ENCODE measurements at regions not wholly inside any gene's neighbourhood (a gene's known extent, or its start where the extent isn't known, plus 50 kb on each side); places are given as distances from the start of the nearest gene placed in this dataset.

GRCh38 chr3:117519776-117520175 is 810.2 kb downstream of the TUSC7 start:
- no peak for DNase-seq (ENCODE audit: low spot score)

- no peak for DNase-seq (ENCODE audit: low spot score)
Observed at GRCh38 chr3:117520582-117520981, 811.0 kb downstream of the TUSC7 start.

GRCh38 chr3:117523418-117523817 is 813.8 kb downstream of the TUSC7 start:
- DNase-seq (ENCODE audit: low spot score), result no peak

- DNase-seq (ENCODE audit: low spot score), result no peak
Observed at GRCh38 chr3:117524890-117525289, 815.3 kb downstream of the TUSC7 start.

DNA sequence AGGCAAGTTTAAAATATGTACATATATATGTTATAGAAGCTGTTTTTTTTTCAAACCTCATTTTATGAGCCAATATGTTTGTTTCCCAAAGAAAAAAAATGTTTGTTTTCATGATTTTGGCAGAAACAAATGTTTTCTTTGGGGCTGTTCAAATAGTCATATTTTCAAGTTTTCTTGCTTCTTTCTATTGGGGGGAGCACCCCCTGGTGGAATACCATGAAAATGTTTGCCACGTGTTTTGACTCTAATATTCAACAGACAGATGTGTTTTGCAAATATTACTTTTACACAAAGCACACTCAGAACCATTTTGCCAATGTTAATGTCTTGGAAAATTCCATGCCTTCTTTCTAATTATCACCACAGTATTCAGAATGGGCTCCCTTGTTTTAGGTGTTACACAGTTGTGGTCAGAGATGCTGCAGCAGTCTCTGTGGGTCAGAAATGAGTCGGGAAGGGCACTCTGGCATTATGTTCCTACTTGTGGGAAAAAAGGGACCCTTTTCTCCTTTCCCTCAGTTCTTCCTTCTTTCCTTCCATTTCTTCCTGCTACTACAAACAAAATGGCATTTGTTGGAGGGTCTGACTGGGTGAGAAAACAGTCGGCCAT is 817.0 kb downstream of the TUSC7 start:
- no peak for DNase-seq (ENCODE audit: low spot score)

- DNase-seq (ENCODE audit: low spot score), result no peak
Observed at GRCh38 chr3:117527346-117527745, 817.8 kb downstream of the TUSC7 start.

DNA sequence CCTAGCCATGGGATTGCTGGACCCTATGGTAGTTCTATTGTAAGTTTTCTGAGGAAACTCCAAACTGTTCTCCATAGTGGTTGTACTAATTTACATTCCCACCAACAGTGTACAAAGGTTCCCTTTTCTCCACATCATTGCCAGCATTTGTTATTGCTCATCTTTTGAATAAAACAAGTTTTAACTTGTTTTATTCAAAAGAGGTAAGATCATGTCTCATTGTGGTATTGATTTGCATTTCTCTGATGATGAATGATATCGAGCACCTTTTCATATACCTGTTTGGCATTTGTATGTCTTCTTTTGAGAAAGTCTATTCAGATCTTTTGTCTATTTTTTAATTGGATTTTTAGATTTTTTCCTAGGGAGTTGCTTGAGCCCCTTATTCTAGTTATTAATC is 819.1 kb downstream of the TUSC7 start:
- no peak for DNase-seq (ENCODE audit: low spot score)

DNA sequence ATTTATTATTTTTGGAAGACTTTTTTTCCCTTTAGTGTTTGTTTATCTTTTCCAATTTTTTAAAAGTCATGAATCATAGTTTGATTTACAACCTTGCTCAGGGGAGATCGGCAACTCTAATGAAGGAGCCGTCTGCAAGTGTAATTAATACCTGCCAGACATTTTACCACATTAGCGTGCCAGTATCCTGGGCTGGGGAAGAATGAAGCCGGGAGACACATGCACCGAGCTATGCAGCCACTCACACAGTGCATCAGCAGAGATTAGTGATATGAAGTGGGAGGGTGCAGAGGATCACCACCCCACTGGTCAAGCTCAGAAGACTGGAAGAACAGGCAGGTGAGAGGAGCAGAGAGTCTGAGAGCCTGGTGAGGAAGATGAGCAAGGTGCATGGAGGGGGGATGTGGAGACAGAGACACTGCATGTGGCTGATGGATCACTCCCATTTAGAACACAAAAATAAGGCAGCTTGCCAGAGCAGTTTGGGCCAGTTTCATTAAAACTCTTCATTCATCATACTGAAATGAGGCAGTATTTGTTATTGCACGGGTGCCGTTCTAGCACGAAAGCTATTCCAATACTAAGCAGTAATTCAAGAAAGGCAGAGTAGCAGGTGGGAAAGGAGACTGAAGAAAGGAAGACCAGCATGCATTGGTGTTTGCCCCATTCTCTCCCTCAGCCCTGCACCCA is 821.6 kb downstream of the TUSC7 start:
- DNase-seq (ENCODE audit: low spot score), result no peak

DNA sequence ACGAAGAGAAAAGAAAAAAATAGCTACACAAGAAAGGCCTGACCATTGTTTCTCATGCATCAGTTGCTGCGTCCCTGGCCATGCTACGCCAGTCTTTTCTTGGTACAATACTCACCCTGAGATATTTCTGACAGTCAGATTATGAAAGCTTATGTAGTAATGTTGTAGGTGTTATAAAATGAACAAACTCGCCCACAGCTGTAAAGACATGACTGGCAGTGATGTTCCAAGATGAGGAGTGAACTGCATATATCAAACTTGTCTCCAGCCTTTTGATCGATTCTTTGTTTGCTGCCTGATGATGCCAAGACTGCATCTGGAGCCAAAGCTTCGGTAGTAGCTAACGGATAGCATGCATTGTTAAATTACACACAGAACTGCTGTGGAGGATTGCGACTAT is 822.7 kb downstream of the TUSC7 start:
- DNase-seq (ENCODE audit: low spot score), result no peak

DNA sequence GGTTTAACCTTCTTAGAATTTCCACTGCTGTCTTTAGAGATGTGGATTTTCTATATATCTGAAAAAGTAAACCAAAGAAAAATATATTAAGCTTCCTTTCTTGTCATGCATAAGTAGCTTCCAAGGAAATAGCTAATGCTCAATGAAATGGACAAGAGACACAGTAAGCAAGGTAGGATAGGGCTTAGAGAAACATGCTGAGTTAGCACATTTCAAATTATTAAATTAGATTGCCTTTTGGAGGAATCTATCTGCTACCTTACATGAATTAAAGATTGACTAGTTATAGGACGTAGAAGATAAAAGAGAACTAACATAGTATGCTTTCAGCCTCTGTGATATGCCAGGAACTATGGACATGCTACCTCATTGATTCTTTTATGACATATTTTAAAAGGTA is 824.6 kb downstream of the TUSC7 start:
- DNase-seq (ENCODE audit: low spot score), result no peak

DNA sequence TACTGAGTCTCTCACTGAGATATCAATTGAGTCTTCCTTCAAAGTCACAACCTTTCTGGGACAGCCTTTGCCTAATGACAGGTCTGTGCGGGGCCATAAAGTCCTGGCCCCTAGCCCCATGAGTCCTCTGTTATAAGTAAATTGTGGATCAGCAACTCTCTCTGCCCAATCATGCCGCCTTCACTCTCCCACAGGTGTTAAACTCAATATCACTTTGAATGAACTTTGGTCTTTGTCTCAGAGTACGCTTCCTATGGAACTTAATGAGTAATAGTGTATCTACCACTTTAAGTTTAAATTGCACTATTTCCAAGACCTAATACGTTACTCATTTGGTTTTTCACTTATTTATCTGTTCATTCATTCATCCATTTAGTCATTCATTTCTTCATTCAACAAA is 826.4 kb downstream of the TUSC7 start:
- no peak for DNase-seq (ENCODE audit: low spot score)

DNA sequence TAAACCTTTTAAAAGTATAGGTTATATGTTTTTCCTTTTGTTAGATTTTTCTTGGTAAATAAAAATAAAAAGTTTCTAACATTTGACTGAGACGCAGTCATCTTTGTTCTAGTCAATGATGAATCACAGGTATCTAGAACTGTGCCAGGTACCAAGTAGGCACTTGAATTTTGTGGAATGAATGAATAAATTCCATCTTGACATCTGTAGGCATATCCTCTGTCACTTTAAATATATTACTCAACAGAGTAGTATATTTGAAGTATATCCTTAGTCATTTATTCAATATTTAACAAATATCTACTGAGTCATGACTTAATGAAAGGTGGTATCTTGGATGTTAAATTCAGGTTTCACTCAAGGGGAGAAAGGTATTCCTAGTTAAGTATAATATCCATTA is 828.4 kb downstream of the TUSC7 start:
- DNase-seq (ENCODE audit: low spot score), result no peak

GRCh38 chr3:117539729-117540128 is 830.1 kb downstream of the TUSC7 start:
- no peak for DNase-seq (ENCODE audit: low spot score)

DNA sequence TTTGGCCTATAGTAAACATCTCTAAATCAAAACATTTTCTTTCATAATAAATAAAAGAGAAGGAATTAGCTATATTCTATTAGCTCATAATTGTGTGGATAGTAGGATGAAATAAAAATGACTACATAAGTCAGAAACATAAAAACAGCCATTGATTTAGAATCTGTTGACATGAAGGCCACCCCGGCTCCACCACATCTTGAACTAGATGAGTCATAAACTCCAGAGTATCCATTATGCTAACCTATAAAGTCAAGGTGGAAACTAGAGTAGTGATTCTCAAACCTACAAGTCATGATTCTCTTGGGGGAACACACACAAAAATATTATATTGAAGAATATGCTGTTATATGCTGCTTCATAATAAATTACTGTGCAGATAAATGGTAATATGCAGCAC is 831.0 kb downstream of the TUSC7 start:
- no peak for DNase-seq (ENCODE audit: low spot score)

- DNase-seq (ENCODE audit: low spot score), result no peak
Observed at GRCh38 chr3:117541721-117542120, 832.1 kb downstream of the TUSC7 start.

GRCh38 chr3:117543521-117543920 is 833.9 kb downstream of the TUSC7 start:
- DNase-seq (ENCODE audit: low spot score), result no peak

DNA sequence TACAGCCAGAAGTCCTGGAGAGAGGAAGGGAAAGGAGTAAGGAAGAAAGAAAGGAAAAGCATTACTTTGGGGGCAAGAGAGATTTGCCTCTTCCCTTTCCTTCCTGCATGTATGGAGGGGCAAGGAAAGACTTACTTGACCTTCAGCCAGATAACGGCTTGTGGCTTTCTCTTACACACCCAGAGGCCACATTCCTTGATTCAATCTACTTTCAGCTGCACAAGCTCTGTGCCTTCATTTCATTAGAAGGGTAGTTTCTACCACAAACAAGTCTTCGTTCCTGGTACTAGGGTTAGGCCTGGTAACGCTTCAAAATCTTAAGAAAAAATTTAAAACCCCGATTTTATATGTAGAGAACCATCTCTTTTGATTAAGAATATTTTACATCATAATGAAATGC is 835.9 kb downstream of the TUSC7 start:
- DNase-seq (ENCODE audit: low spot score), result no peak

DNA sequence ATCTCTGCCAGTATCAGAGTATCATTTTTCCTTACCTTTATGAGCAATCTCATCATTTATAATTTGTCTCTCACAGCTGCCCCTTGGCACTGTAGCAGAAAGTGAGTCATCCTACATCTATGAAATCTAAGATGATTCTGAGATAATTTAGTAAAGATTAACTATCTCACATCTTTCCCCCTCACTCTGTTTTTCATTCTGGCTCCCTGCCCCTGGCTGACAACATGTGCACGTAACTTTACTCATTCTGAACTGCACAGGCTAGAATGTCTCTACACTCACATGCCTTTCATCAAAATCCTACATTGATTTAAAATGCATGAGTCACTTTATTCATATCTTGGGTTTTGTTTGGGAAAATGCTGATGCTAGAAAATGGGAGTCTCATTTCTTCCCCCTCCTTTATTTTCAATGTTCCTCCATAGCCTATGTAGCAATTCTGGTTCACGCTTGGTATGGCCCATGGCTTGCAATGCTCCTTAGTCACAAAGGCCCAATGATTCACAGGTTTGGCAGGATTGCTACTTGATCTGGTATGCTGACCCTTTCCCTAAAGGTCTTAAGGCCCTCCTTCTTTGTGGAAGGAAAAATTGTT is 838.5 kb downstream of the TUSC7 start:
- DNase-seq (ENCODE audit: low spot score), result no peak

GRCh38 chr3:117548600-117548999 is 839.0 kb downstream of the TUSC7 start:
- DNase-seq (ENCODE audit: low spot score), result no peak

DNA sequence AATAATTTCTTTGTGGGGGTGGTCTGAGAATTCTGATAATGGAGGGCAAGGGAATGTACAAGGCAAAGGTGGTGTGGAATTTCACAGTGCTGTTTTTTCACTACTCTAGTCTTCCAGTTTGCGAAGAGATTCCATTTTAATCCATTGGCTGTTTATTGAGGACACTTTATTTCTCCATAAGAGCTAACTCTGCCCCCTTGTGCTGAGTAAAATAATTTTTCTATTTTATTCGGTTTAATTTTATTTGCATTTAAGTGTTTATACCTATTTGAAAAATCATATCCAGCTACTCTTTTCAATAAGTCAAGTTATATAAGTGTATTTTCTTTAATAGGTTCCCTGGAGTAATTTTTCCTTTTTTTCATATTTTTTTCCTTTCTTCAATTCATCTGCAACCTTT is 840.1 kb downstream of the TUSC7 start:
- no peak for DNase-seq (ENCODE audit: low spot score)

GRCh38 chr3:117550766-117551165 is 841.2 kb downstream of the TUSC7 start:
- no peak for DNase-seq (ENCODE audit: low spot score)

DNA sequence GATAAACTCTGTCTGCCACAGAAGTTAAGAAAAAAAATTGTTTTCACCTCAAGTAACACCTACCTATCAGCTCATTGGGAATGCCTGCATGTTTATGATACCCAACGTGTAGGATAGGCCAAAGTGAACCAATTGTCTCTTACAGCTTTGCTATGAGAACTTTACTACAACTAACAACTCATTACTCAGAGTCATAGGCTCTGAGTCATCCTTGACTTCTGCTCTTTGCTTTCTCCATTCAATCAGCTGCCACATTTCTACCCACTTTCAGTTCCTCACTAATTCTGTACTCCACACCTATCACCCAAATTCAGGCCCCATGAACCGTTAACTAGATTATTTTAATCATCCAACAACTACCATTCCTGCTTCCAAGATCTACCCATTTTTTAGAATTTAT is 843.9 kb downstream of the TUSC7 start:
- DNase-seq (ENCODE audit: low spot score), result no peak

DNA sequence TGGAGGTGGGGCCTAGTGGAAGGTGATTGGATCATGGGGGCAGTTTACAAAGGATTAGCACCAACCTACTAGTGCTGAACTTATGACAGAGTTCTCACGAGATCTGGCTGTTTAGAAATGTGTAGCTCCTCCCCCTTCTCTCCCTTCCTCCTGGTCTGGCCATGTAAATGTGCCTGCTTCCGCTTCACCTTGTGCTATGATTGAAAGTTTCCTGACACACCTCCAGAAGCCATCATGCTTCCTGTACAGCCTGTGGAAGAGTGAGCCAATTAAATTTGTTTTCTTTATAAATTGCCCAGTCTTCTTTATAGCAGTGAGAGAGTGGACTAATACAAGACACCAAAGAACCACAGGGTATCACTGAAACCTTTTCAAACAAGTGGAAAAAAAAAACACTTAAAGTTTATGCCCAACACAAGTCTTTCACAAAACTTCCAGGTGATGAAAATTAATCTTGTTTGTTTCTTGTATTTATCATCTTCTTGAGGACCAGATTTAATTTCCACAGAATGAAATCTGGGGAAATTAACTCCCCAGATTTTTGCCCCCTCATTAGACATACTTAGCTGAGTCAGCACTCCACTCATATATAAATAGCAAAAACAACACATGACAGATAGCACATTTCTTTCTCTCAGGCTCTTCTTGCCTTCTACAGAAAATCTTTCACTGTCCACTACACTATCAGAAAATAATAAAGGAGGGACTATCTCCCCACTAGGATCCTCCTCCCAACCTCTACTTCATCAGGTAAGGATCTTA is 847.2 kb downstream of the TUSC7 start:
- no peak for DNase-seq (ENCODE audit: low spot score)

Data from ecto neural progenitor cell (in vitro differentiated cells).